Heart left ventricle (tissue), 13 donors: ENCODE measurements at regions not wholly inside any gene's neighbourhood (a gene's known extent, or its start where the extent isn't known, plus 50 kb on each side); places are given as distances from the start of the nearest gene placed in this dataset.

Source experiments
- CTCF ChIP-seq, 12 donors: fragments of 200-600 bp; sonication (generic) in 4 of 12; IDR thresholded peaks; one replicate each; pipeline versions ENCODE4 v1.5.0 to v1.8.0; 2018 to 2022; ENCODE audit warnings: antibody characterized with exemption in 12 of 12, mild to moderate bottlenecking in 5 of 12
- POLR2A ChIP-seq, 2 donors: fragments of 450-650 bp; IDR thresholded peaks; one replicate each; pipeline ENCODE4 v1.6.1; 2017; ENCODE audit warnings: antibody characterized with exemption in 2 of 2, mild to moderate bottlenecking in 2 of 2, moderate library complexity in 2 of 2
- donor health status: ischemic (EF 13 %, LVEDD 7.1; RV severe dilation, severe dysfunction).
- donor health status: DM: no; HTN: yes; CAD: no.
- donor health status: DM: no; HTN: no; CAD: no.
- donor health status: ischemic (EF 25% LVEDD 6.9; RV normal size, moderate dysfunction).
- donor health status: ischemic (EF 25% LVEDD 5.7; RV mildly dilated, moderate dysfunction).
- donor health status: ischemic (EF 35%, LVEDD 5.7; RV mildly dilated, moderate dysfunction).
- donor health status: nonischemic (EF 11% LVEDD 7.7; RV severe dilation, severe dysfunction).
- donor health status: DM: yes; HTN: yes; CAD: no.
- donor health status: PGD.
- donor health status: ischemic (EF 29% LVEDD 5.4; RV normal size, mild dysfunction).
- donor health status: nonischemic (EF 23%, LVEDD 6.1; RV moderate dilation, normal function).

GRCh38 chr1:56284928-56285327 is 294.4 kb downstream of the PLPP3 start:
- no peak for TF ChIP-seq CTCF (IDR thresholded peaks at IDR 0.05)
- TF ChIP-seq POLR2A (IDR thresholded peaks at IDR 0.05) = no peak
